ENCODE measurements at regions not wholly inside any gene's neighbourhood (a gene's known extent, or its start where the extent isn't known, plus 50 kb on each side); places are given as distances from the start of the nearest gene placed in this dataset.

- BruUV-seq (replicated peaks): no TSS peak
- no peaks in the 10 kb centered on the region for H3K4me1 ChIP-seq (ENCODE audit: insufficient read depth, low read length, poor library complexity, severe bottlenecking)
- no peaks in the 10 kb centered on the region for H3K9me3 ChIP-seq (ENCODE audit: low read length)
- ChIA-PET POLR2A (no interaction called here), CTCF (ENCODE audit: unreplicated experiment) (no interaction called here)
- no peaks in the 10 kb centered on the region for H4K20me1 ChIP-seq (ENCODE audit: insufficient read depth, low read length)
- no peak overlapping the region for H3K4me2 ChIP-seq (ENCODE audit: low read length)
- no peaks in the 10 kb centered on the region for H3K9me2 ChIP-seq (ENCODE audit: insufficient read depth, low read length)
- H2AFZ ChIP-seq (ENCODE audit: low read length): no peak overlapping the region
- H3K27ac ChIP-seq (ENCODE audit: low read depth, low read length, poor library complexity, severe bottlenecking): no peak overlapping the region
- H3K4me3 ChIP-seq (ENCODE audit: low read depth, low read length, poor library complexity, severe bottlenecking): no peak overlapping the region
- no peak for TF ChIP-seq EZH2phosphoT487 (IDR thresholded peaks at IDR 0.05; ENCODE audit: borderline replicate concordance, low read depth, low read length)
- no peak for TF ChIP-seq CTCF (conservative IDR thresholded peaks at IDR 0.05; ENCODE audit: low read length)
- no peaks in the 10 kb centered on the region for H3K36me3 ChIP-seq (ENCODE audit: insufficient read depth, low read length)
- DNase-seq (ENCODE audit: low spot score): no peak
- intact Hi-C loops (cut with micrococcal nuclease; ENCODE audit: unreplicated experiment): no loop called here
- H3K79me2 ChIP-seq (ENCODE audit: insufficient read depth, low read depth, low read length): no peaks in the 10 kb centered on the region
These were observed 242.1 kb upstream of the PWP1 start for GRCh38 chr12:107443320-107444090.

GRCh38 chr12:107444771-107445170 lies 240.8 kb upstream of the PWP1 start:
- H3K27ac ChIP-seq (ENCODE audit: low read depth, low read length, poor library complexity, severe bottlenecking): no peak overlapping the region
- no peak overlapping the region for H3K4me2 ChIP-seq (ENCODE audit: low read length)
- H3K9me3 ChIP-seq (ENCODE audit: low read length): no peaks in the 10 kb centered on the region
- H3K9me2 ChIP-seq (ENCODE audit: insufficient read depth, low read length): no peaks in the 10 kb centered on the region
- H3K79me2 ChIP-seq (ENCODE audit: insufficient read depth, low read depth, low read length): no peaks in the 10 kb centered on the region
- ChIA-PET CTCF (ENCODE audit: unreplicated experiment) (no interaction called here), POLR2A (no interaction called here)
- H4K20me1 ChIP-seq (ENCODE audit: insufficient read depth, low read length): no peaks in the 10 kb centered on the region
- DNase-seq (ENCODE audit: low spot score): no peak
- H2AFZ ChIP-seq (ENCODE audit: low read length): no peak overlapping the region
- H3K4me1 ChIP-seq (ENCODE audit: insufficient read depth, low read length, poor library complexity, severe bottlenecking): no peaks in the 10 kb centered on the region
- no peaks in the 10 kb centered on the region for H3K36me3 ChIP-seq (ENCODE audit: insufficient read depth, low read length)
- intact Hi-C loops (cut with micrococcal nuclease; ENCODE audit: unreplicated experiment): no loop called here
- no peak overlapping the region for H3K4me3 ChIP-seq (ENCODE audit: low read depth, low read length, poor library complexity, severe bottlenecking)
- BruUV-seq (replicated peaks): no TSS peak
- TF ChIP-seq EZH2phosphoT487 (IDR thresholded peaks at IDR 0.05; ENCODE audit: borderline replicate concordance, low read depth, low read length) (no peak), CTCF (conservative IDR thresholded peaks at IDR 0.05; ENCODE audit: low read length) (no peak)

GRCh38 chr12:107446476-107446875 lies 239.1 kb upstream of the PWP1 start:
- POLR2A ChIA-PET: no interaction called here
- H3K4me2 ChIP-seq (ENCODE audit: low read length): no peak overlapping the region
- H3K27ac ChIP-seq (ENCODE audit: low read depth, low read length, poor library complexity, severe bottlenecking): no peak overlapping the region
- intact Hi-C loops (cut with micrococcal nuclease; ENCODE audit: unreplicated experiment): no loop called here
- no TSS peak for BruUV-seq (replicated peaks)
- no peaks in the 10 kb centered on the region for H3K79me2 ChIP-seq (ENCODE audit: insufficient read depth, low read depth, low read length)
- DNase-seq (ENCODE audit: low spot score): no peak
- H3K4me1 ChIP-seq (ENCODE audit: insufficient read depth, low read length, poor library complexity, severe bottlenecking): no peaks in the 10 kb centered on the region
- no peaks in the 10 kb centered on the region for H3K9me2 ChIP-seq (ENCODE audit: insufficient read depth, low read length)
- H3K4me3 ChIP-seq (ENCODE audit: low read depth, low read length, poor library complexity, severe bottlenecking): no peak overlapping the region
- no peak for TF ChIP-seq CTCF (conservative IDR thresholded peaks at IDR 0.05; ENCODE audit: low read length)
- no peaks in the 10 kb centered on the region for H3K36me3 ChIP-seq (ENCODE audit: insufficient read depth, low read length)
- no peak overlapping the region for H2AFZ ChIP-seq (ENCODE audit: low read length)
- no peaks in the 10 kb centered on the region for H3K9me3 ChIP-seq (ENCODE audit: low read length)
- no peaks in the 10 kb centered on the region for H4K20me1 ChIP-seq (ENCODE audit: insufficient read depth, low read length)
- CTCF ChIA-PET (ENCODE audit: unreplicated experiment): no interaction called here
